SK-N-MC (cell line): ENCODE measurements at regions not wholly inside any gene's neighbourhood (a gene's known extent, or its start where the extent isn't known, plus 50 kb on each side); places are given as distances from the start of the nearest gene placed in this dataset.

Experiments used
- EZH2 ChIP-seq: fragments of 200-600 bp; sonication (generic); IDR thresholded peaks from one replicate; pipeline ENCODE4 v1.6.1; 2017; ENCODE audit warnings: antibody characterized with exemption
- POLR2AphosphoS5 ChIP-seq: IDR thresholded peaks from 2 replicates; pipeline ENCODE4 v1.6.1; 2012; ENCODE audit warnings: mild to moderate bottlenecking, low read depth, low read length, borderline replicate concordance

GRCh38 chr2:118657466-118657865, 190.0 kb downstream of the EN1 start:
- TF ChIP-seq EZH2 (no peak), POLR2AphosphoS5 (no peak)
